ENCODE measurements at regions not wholly inside any gene's neighbourhood (a gene's known extent, or its start where the extent isn't known, plus 50 kb on each side); places are given as distances from the start of the nearest gene placed in this dataset.

- no peak for TF ChIP-seq ZNF274 (IDR thresholded peaks at IDR 0.05; ENCODE audit: low read depth, low read length)
- TF ChIP-seq SUZ12 (IDR thresholded peaks at IDR 0.05; ENCODE audit: extremely low read depth, insufficient read depth, insufficient read length): no peak
- no peak for TF ChIP-seq YY1 (IDR thresholded peaks at IDR 0.05; ENCODE audit: insufficient read depth, insufficient read length)
Measured at GRCh38 chr3:176359211-176359610, 838.1 kb downstream of the TBL1XR1 start.
